ENCODE measurements at regions not wholly inside any gene's neighbourhood (a gene's known extent, or its start where the extent isn't known, plus 50 kb on each side); places are given as distances from the start of the nearest gene placed in this dataset.

DNA sequence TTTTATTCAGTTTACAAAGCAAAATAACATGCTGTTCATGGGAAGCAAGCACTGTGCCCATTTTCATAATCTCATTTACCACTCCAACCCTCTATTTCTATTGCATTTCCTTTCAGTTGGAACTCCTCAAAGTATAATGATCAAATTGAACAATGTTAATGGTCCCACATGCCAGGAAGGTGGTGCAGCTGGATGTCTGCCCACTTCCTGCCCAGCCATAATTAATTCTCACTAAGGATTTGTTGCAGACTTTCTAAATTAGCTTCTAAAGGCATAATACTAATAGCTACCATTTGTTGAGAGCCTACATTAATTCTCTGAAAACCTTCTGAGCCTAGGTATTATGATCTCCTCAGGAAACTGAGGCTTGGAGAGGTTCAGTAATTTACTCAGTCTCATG is 316.1 kb upstream of the TPM1 start:
- DNase-seq: no peak

DNA sequence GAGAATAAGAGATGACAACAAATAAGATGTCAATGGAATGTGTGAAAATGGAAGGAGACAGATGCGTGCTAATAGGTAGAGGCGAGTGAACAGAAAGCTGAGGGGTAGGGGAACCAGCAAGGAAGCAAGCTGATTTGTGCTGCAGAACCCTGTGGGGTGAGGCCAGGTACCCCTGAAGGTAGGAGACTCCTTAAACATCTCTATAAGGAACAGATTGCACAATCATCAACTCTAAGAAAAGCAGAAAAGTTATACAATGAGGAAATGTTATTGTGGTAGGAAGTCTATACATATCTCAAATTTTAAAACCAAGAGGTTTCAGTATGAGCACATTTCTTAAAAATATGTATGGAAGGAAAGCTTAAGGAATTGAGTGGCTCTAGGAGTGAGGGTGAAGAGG is 315.0 kb upstream of the TPM1 start:
- DNase-seq: no peak

DNA sequence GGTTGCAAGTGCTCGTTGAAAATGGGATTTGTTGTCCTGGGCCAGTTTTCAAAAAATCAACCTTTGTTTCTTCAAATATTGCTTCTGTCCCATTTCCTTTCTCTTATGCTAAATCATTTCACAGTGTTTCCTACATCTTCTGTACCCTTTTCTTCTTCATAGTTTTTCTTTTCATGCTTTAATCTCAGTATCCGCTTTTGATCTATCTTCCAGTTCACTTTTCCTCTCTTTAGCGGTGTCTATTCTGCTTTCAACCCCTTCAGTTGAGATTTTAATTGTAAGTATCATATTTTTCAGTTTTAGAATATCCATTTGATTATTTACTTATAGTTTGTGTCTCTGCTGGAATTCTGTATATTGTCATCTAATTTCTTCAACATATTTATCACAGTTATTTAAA is 311.7 kb upstream of the TPM1 start:
- DNase-seq: no peak

DNA sequence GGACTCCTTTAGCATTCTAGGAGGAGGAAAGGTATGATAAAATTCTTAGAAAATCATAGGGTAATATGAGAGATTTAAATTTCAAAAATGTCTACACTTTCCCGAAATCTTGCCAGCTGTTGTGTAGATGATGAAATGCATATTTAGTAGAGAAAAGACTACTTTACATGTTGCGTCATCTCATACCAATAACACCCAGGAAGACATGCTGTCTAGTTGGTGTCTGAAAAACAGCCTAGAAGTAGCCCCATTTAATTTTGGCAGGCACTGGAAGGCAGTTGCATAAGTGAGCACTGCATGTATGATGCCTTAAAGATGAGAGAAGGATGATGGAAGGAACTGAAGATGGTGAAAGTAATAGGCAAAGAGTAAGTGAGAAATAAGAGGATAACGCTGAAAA is 310.5 kb upstream of the TPM1 start:
- no peak for DNase-seq

DNA sequence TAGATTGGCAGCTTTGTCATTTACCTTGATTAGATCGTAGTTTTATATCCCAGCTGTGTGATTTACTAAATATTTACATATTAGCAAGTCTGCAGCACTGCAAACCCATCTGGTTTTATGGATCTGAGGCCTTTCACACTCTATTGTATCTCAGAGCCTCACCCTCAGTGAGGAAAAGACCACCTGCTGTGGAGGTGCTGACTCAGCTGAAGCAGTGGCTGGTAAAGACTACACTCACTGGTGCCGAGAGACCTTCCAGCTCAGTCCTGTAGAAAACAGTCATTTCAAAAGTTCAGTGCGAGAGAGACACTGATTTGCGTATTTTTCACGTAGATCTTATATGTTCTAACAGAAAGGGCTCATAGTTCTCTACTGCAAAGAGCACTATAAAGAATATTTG is 307.8 kb upstream of the TPM1 start:
- no peak for DNase-seq

DNA sequence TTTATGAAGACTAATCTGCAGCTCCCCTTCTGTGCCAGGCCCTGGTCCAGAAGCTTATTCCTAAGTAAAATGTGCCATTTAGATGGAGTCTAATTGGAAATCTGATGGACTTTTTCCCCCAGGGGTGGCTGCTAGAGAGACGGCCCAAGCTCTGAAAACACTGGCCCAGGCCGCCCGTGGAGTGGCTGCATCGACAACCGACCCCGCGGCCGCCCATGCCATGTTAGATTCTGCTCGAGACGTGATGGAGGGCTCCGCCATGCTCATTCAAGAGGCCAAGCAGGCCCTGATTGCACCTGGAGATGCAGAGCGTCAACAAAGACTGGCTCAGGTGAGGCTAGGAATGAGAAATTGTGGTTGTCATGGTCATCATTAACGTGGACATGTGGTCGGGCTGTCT is 305.8 kb upstream of the TPM1 start:
- no peak for DNase-seq

DNA sequence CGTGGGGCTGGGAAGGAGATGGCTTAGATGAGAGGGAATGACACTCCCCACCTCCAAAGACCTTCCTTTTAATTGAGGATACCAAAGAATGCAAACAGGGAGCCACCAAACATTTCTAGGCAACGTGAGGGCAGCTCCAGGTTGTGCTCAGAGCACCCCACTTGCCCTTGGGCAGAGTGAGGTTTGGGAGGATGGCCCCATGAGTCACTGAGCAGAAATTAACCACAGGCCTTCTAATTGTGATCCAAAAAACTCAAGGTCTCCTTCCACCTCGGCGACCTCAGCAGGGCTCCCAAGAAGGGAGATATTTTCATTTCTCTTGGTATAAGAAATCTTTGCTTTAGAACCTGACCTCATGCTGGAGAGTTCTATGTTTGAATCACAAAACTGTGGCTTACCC is 305.0 kb upstream of the TPM1 start:
- no peak for DNase-seq

DNA sequence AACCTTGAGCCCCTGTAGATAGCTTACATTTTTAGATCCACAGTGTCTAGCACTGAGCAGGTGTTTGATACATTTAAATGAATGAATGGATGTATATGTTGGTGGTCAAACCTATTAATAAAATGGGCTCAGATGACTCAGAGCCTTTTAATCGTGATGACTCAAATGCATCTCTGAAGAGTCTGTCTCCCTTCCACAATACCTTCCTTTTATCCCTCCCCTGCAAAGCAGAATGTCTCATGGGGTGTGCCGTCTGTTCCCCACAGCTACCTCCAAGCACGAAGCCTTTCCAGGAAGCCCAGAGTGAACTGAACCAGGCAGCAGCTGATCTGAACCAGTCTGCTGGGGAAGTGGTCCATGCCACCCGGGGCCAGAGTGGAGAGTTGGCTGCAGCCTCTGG is 303.5 kb upstream of the TPM1 start:
- no peak for DNase-seq

DNA sequence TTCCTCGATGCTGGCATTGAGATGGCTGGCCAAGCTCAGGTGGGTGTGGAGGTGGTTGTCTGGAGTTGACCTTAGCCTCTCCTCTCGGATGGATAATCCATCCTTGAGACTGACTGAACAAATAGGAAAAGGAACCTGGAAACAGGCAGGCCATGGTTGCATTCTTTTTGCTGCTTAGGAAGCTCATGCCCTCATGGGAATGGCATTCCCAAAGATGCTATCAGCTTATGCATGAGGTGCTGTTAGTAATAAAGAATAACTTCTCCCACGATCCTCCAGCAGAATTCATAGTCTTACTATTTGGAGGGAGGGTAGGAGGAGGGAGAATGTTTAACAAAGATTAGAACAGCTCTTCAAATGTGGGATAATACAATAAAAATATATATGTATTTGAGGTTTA is 303.0 kb upstream of the TPM1 start:
- DNase-seq: no peak

DNA sequence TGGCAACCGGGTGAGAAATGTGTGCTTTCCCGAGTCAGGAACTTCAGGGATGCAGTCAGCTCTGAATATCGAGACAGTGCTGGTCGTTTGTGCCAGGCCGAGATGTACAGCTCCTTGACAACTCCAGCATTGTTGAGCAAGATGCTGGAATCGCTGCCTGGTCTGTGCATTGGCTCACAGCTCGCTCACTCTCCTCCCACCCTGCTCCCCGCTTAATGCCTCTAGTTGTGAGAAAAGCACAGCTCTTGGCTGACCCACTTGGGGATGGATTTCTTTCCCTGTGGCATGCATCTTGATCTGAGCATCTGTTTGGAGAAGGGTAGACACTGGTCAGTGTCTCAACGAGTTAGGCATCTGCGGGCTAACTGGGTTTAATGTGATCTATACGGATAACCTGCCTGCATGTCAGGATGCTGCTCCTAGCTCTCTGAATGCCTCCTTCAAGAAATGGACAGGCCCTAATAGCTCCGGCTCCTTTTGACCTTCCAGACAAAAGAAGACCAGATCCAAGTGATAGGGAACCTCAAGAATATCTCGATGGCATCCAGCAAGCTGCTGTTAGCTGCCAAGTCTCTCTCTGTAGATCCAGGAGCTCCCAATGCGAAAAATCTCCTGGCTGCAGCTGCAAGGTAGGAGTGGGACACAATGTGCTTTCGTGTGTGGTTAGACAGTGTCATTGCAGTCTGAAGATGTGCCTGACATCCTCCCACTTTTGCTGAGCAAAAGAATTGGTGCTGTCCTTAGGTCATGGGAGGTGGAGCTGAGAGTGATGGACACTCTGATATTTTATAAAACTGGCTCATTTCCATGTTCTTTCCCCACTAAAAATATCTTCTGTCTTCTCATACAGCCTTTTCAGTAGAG is 302.2 kb upstream of the TPM1 start:
- no peak for DNase-seq

DNA sequence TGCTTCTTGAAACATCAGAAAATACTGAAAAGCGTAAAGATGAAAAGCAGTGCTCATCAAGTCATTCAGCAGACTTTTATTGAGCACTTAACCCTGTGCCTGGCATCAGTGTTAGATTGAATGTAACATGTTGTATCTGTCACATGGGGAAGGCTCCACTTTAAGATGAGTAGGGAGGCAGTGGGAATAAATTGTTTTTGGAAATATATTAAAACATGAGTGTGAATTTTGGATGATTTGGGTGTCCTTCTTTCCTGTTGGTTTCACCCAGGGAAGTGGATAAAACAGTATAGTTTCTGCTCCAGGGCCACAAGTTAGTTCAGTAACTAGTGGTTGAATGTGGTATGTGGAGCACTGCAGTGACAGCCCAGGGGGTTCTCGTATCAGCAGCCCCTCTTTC is 301.4 kb upstream of the TPM1 start:
- no peak for DNase-seq

DNA sequence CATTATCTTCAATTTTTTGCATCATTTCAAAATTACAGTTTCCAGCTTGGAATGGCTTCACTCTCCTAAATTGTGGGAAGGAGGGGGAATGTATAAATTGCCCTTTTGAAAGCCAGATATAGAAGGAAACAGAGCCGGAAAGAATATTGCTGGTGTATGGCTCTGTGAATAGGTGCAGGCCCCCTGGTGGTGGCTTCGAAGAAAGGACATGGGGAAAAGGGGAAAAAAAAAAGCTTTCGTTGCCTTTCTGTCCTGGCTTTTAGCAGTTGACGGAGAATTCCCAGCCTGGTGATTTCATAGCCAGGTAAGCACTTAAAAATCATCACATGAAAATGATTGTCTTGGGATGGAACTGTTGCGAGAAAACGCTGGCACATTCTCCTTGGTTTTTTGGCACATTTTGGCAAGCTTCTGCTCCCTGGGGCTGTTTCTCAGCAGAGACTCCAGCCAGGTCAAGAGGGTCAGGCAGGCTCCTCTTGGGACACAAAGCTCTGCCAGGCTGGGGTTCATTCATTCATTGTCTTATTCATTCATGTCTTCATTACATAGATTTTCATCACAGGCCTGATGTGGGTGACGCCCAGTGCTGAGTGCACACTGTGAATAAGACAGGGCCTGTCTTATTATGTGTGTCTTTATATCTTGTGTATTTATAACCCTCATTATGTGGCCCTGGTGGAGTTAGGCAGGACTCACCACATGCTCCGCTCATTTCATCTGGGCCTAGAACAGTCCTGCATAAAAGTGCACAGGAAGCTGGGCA is 300.0 kb upstream of the TPM1 start:
- DNase-seq: peak; percentile 22

DNA sequence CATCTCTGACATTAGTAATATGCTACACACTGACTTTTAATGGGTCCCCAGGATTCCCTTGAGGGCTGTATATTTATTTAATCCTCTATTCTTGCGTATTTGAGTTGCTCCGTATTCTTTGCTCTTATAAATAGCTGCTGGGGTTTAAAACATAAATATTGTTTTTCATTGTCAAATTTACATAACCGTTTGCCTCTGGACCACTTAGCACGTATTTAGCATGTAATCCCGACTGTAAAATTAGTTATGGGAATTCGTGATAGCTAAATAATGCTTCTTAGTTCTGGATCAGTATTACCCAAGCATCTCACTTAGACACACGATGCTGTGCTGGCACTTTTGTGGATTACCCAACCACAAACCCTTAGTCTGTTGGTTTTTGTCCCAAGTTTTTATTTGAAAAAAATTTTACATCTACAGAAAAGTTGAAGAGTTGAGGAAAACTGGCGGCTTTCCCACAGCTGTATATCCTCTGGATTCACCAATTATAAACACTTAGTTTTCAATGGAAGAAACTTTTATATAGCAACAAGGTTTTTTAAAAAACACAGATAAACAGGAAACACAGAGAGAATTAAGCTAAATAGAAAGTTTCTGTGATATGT is 296.8 kb upstream of the TPM1 start:
- DNase-seq: no peak

DNA sequence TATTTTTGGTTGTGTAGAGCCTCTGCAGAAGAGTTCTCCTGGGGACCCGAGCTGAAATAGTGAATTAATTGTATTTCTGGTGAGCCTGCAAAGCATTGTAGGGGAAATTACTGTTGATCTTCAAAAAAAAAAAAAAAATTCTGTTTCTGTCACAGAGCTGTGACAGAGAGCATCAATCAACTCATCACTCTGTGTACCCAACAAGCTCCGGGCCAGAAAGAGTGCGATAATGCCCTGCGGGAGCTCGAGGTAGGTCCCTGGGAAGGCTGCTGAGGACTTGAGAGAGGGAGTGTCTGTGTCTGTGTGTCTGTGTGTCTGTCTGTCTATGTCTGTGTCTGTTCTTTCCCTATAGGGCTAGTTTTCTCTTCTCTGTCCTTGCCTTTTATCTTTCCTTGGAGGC is 294.4 kb upstream of the TPM1 start:
- no peak for DNase-seq

DNA sequence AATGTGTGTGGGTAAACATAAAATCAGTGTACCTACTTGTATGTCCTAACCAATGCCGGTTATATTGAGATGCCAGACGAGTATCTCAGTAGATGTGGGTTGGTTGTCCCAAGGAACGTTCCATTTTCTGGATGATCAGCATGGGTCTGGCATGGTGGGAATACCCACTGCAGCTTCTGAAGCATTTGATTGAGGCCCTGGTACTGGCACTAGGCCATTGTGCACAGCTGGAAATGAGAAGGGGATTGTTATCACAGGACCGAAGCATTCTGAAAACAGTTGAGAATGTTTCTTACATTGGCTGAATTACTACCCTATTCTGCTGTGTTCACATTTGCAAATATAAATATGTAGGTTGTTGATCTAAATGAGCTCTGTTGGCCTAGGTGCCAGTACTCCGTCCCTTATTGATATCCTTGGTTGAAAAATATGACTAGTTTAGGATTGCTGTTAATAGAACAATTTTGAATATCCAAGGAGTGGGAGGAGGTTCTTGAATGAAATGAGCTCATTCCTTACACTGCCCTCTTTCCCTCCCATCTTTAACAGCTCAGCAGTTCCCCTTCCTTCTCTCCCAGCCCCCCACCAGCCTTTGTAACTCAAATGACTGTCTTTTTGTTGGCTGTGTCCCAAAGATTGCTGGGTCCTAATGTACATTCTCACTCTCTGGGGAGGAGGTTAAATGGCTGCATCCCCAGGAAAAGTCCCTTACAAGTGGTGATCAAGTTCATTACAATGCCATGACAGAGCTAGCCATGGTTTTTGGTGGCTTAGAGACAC is 293.3 kb upstream of the TPM1 start:
- no peak for DNase-seq

DNA sequence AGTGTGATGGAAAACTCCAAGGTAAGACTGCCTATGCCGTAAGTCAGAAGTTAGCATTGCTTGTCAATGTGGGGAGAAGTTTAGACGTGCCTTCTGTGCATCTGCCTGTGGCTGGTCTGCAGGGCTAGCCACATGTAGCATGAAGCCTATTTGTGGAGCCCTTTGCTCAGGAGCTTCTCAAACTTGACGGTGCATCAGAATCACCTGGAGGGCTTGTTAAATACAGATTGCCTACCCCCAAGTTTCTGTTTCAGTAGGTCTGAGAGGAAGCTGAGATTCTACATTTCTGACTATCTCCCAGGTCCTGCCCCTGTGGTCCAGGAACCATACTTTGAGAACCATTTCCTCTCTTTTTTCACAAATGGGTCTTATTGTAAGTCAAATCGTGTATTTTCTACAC is 292.1 kb upstream of the TPM1 start:
- DNase-seq: no peak

DNA sequence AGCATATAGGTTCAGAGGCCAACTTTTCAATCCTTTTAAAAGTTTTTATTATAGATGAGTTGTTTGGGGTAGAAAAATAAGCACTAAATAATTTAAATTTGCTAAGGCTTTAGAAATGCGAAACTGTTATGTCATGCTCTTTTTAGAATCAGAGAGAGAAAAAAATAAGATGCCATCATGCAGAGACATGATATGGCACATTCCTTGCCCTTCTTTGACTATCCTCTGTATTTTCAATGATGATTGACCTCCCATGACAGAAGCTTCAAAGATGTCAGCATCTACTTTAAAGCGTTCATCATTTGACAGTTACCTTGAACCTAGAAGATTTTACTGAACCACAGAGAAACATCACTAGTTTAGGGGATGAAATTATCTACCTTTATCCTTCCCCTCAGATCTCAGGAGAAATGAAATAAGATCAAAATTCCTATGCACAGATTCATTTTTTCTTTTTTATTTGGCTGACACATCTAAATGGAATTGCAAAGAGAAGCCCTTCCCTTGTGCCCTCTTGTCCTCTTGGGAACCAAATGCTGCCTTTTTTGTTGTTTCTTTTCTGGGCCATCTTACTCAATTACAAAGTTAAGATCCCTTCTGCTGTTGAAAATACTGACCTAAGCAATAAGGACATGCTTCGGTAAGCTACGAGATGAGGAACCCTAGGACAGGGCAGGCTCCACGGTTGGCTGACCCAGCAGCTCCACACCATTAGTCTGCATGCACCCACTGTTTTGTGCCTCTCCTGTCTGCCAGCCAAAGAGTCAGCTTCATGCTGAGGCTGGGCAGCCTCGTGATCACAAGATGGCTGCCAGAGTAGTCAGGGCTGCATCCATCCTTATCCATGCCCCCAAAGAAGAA is 289.7 kb upstream of the TPM1 start:
- DNase-seq: no peak

DNA sequence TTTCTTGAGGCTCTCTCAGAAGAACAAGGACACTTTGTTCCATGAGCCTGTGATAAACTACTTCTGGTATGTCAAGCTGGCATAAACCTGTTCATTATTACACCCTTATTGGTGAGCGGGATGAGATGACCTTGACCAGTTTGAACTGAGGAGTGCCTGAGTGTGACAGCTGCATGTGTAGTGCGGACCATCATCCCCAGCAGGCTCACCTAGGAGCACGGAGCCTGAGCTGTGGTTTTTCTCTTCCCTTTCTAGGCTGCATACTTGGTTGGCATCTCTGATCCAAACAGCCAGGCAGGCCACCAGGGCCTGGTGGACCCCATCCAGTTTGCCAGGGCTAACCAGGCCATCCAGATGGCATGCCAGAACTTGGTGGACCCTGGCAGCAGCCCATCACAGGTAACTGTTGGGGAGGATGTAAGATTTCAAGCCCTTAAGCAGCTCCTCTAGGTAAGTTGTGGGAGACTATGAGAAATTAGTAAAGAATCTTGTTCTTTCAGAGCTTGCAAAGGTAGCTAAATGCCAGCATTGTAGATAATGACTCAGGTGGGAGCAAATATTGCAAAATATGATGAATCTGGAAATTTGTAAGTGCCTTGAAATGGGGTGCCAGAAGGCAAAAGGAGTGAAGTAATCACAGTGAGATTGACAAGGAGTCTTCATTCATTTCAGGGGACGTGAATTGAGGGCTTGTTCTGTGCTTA is 288.9 kb upstream of the TPM1 start:
- DNase-seq: no peak

DNA sequence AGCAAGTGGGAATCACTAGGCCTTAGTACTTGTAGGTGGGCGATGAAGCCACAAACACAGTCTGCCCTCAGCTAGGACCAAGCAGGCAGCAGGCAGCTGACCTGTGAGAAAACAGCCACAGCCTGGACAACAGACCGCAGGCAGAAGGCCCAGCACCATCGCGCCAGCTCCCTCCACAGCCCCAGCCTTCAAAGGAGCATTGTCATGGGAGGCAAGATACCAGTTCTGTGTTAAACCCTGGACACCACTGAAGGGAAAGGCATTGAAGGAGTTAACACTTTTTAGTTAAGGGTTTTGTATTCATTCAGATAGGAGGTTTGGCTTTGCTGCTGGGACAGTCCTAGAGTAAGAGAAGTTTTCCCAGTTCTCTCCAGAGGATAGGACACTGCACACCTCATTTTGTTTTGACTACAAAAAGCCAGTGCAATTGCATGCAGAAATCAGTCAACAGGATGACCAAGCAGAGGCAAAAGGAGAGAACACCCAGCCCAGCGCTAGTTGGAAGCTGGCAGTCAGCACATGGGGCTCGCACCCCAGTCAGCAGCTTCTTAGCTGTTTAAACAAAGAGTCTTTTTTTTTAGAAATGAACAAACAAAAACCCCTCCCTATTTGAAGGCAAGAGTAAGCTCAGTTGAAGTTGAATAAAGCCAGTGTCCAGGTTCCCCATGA is 286.1 kb upstream of the TPM1 start:
- no peak for DNase-seq

DNA sequence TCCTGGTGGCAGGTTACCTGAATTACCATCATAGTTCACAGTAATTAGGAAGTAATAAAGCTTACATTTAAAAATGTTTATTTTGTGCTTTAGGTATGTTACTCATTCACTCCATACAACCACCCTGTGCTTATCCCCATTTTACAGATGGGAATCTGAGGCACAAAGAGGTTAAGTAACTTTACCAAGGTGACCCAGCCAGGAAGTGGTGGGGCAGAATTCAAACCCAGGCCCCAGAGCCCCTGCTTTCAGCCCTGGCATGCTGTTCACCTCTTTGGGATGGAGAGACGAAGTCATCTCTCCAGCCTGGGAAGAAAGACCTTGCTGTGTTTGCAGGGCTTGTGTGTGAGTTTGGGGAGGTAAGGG is 285.6 kb upstream of the TPM1 start:
- no peak for DNase-seq

DNA sequence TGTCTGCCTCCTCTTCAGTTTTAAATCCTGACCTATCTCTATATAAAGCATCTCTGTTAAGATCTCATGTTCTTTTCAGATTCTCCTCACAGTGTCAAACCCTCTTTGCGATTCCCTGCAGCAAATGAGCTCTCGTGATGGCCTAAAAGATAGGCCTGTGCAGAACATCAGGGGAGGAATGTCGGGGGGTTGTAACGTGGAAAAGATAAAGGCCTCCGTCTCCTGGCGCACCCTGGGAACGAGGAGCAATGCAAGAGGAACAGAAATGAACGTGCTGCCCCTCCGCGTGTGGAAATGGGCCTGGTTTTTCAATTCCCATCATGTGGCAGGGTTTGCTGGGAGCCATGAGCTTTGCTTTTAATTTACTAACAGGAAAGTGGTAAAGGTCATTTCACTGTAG is 285.0 kb upstream of the TPM1 start:
- no peak for DNase-seq

Data from CD4-positive, alpha-beta T cell treated with Interleukin-10 for 1 hour (primary cell).